OCI-M2 (cell line): ENCODE measurements at regions not wholly inside any gene's neighbourhood (a gene's known extent, or its start where the extent isn't known, plus 50 kb on each side); places are given as distances from the start of the nearest gene placed in this dataset.
"Not testable (repeated sequence)": the region's sequence is repeated elsewhere in the genome, so short reads cannot be mapped to it uniquely, and the experiment has no call there.

Experiments
- DNase-seq: peaks from one replicate; lab custom pipeline; 2025; ENCODE audit not compliant: unreplicated experiment; lab: John Stamatoyannopoulos, UW

DNA sequence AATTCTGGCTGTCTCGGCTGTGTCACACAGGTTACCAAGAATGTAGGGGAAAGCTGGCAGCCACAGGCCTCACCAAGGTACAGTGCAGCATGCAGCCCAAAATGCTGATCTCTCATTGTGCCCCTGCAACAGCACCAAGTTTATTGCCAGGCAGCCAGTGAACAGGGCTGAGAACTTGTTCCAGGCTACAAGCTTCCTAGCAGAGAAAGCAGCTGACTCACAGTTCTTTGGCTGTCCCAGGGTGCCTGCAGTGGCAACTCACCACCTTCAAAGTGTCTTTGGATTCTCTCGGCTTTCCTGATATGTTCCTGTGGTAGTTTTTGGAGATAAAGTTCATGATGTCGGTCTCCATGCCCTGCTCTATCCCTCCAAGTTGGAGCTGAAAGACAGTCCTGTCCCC is 719.1 kb upstream of the ANO3 start:
- DNase-seq: no peak

DNA sequence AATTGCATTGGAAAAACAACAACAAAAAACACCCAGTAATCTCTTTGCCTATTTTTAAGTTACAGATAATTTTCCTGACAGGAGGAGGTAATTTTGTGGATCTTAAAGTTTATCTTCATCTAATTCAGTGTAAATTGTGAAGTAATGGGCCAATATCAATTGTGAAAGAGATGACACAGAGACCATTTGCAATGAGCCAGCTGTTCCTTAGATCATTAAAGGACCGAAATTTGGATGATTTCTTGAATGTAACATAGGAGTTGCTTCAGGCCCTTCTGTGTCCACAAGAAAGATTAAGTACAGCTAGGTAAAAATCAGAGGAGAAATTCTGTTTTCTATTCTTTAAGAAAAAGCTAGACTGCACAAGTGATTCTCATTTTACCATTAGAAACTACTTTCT is 718.5 kb upstream of the ANO3 start:
- DNase-seq: no peak

DNA sequence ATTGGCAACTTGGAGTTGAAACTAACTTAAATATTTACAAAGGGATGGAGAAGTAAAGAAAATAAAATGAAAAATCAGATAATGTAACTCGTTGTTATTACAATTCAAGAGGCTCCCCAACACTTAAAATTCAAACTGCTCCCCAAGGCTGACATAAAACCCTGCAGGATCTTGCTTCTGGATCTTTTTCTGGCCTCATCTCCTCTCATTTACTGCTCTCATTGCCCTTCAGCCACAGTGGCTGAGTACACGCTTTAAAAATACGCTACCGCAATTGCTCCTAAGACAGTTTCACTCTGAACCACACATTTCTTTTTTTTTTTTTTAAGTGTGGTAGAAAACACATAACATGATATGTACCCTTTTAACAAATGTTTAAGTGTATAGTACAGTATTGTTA is 718.1 kb upstream of the ANO3 start:
- DNase-seq: no peak

DNA sequence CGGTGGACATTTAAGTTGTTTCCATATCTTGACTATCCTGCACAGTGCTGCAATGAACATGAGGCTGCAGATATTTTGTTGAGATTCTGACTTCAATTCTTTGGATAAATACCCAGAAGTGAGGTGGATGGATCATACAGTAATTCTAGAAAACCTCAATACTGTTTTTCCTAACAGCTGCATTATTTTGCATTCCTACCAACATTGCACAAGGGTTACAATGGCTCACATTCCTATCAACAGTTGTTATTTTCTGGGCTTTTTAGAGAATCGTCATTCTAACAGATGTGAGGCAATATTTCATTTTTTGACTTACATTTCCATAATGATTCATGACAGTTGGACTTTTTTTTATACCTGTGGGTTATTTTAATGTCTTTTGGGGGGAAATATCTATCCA is 716.9 kb upstream of the ANO3 start:
- no peak for DNase-seq

DNA sequence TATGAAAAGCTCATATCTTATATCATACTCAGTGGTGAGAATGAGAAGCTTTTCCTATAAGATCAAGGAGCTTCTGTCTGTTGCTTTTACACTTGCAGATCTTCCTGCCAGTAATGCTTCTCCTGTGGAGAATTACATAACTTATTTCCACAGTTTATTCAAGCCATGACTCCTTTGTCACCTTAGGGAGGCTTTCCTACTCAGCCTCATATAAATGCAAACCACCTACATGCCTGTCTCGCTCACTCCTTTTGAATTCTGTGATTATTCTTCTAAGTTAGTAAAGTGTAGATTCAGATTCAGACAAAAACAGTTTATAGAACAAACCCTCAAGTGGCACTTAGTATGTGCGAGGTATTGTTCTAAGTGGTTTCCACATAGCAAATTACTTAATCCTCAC is 716.1 kb upstream of the ANO3 start:
- DNase-seq: no peak

DNA sequence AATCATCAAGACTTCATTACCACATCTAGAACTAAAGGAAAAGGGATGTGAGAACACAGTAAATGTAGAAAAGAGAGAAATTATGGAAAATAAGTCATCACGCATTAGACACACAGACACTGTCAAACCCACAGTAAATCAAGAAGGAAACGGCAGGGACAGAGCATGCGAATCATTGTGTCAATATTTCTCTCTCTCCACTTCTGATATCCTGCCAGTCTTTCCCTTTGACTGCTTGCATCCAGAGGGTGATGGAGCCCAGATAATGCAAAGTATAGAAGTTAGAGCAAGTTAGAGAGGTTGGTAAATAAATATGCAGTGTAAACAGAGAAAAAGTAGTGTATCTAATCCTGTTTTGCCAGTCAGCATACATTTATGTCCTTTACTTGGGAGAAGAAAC is 706.8 kb upstream of the ANO3 start:
- DNase-seq: no peak

DNA sequence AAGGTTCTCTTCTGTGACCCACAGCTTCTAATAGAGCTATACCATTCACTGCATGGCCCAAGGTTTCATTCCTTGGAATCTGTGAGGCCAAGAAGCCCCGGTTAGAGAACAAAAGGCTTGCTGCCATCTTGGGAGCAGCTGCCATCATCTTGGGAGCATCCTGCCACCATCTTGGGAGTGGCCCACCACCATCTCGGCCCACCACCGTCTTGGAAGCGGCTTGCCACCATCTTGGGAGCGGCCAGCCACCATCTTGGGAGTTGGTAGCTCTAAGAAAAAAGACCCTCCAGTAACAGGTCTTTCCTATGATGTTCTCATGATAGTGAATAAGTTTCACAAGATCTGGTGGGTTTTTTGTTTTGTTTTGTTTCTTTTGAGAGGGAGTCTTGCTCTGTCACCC is 703.9 kb upstream of the ANO3 start:
- DNase-seq: no peak

DNA sequence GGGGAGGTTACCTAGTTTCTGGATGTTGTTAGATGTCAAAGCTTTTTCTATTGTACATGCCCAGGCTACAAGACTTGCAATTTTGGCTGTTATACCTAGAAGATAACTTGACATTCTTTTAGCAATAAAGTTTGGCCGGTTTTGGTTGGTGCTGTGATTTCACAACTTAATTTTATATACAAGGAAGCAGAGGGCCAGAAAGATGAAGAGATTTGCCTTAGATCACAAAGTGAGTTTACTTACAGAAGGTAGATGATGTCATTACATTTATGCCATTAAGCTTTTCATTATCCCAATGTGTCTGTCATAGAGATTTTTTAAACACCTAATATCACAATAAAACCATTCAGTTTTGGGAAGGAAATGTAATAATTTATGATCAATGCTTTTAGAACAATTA is 698.7 kb upstream of the ANO3 start:
- DNase-seq: no peak

DNA sequence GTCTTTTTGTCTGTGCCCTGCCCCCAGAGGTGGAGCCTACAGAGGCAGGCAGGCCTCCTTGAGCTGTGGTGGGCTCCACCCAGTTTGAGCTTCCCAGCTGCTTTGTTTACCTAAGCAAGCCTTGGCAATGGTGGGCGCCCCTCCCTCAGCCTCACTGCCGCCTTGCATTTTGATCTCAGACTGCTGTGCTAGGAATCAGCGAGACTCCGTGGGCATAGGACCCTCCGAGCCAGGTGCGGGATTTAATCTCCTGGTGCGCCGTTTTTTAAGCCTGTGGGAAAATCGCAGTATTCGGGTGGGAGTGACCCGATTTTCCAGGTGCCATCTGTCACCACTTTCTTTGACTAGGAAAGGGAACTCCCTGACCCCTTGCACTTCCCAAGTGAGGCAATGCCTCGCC is 682.7 kb upstream of the ANO3 start:
- DNase-seq: not testable (repeated sequence)

DNA sequence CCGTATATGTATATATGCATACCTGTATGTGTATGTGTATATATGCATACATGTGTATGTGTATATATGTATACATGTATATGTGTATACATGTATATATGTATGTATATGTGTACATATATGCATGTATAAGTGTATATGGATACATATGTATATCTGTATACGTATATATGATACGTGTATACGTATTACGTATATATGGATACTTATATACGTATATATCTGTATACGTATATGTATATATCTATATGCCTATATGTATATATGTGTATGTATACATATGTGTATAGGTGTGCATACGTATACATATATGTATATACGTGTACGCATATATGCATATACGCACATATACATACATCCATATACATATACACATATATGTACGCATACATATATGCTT is 681.6 kb upstream of the ANO3 start:
- DNase-seq: no peak

DNA sequence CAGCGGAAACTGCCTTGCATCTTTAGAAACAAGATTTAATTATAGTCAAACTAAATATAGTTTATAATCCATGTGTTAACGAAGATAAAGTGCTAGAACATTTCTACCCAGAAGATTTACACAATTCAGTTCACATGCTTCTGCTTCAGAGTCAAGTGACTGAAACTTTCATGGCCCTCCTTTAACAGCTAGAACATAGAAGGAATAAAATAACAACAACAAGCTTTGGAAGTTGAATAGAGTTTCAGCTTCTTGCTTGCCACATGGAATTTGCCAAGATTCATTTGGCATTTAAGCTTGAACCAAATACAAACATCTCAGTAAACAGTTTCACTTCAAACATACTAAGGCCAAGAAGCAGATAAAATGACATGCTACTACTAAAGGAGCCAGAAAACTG is 676.3 kb upstream of the ANO3 start:
- no peak for DNase-seq

DNA sequence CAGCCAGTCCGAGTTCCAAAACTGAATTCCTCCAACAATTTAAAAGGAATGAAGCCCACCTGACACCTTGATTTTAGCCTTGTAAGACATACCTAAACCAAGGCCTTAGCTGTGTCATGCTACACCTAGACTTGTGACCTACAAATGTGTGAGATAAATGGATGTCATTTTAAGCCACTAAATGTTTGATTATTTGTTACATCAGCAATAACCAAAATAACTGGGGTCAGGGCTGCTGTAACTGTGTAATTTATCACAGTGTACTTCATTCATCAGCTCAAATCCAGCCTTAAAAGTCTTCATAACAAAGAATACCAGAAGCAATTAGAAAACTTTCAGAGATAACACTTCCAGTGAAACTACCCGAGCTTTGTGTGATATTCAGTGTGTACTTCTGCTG is 673.0 kb upstream of the ANO3 start:
- DNase-seq: no peak

DNA sequence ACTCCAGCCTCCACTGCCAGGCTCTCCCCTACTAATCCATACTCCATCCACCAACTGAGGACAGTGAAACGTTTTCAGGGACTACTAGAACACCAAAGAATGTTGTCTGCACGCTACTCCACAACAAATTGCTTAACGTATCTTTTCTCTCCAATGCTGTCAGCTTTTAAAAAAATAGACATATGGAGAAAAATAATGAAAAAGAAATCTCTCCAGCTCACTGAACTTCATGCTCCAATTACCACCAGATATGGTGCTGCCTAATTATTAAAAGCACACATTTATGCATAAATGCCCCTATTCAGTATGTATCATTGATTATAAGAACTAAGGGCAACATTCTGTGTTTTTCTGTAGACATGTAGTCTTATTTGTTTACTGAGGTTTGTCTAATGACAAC is 672.2 kb upstream of the ANO3 start:
- no peak for DNase-seq

DNA sequence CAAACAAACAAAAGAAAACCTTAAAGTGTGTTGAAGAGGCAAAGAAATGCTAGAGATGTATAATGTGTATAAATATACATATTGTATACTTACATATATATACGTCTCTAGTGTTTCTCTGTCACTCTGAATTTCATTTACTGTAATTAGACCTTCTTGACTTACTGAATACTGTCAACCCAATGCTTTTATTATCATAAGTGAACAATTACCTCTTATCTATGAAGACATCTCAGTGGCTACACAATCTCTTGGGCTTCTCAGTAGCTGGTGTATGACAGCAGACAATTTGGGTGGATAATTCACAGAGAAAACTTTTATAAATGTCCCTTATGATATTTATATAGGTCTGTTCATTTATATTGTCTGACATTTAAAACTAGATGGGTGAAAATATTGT is 664.1 kb upstream of the ANO3 start:
- DNase-seq: no peak

DNA sequence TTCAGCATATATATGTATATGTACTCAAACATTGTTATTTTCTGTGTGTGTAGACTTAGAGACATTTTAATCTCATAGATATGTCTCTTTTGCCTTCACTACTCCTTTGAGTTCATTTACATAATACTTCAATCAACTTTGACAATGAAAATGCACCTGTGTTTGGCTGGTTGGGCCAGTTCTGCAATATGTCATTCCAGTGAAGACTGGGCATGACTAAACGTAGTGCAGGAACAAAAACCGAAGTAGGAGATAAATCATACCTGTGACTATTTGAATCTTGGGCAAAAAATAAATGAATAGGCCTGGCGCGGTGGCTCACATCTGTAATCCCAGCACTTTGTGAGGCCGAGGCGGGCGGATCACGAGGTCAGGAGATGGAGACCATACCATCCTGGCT is 640.0 kb upstream of the ANO3 start:
- no peak for DNase-seq

DNA sequence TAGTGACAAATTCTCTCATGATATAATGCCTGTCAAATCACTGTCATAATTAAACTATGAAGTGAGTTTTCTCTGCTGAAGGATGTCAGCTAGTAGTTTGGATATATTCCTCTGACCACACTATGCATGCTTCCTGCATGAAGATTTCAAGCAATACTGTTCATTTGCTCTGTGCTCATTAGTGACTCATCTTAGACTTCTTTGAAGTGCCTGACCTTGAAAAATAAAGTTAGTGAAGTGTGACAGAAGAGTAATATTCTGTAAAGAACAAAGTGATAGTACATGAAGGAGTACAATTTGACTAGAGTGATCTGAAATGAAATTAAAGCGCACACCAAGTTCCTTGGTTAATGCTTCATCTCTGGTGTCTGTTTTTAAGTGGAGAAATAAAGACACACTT is 629.5 kb upstream of the ANO3 start:
- no peak for DNase-seq

DNA sequence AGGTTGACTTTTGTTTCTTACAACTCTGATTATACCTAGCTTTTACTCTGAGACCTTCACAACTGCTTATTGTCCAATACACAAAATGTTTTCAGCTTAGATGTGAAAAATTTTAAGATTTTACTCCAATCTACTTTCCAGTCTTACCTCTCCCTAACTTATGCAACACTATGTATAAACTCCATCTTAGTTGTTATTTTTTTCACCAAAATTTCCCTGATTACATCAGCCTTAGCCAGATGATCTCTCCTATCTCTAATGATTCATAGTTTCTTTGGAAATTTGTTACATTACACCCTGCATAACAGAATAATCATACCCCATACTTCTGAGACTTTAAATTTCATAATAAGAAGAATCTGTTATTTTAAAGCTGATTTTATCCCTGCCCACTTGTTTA is 621.0 kb upstream of the ANO3 start:
- DNase-seq: no peak

DNA sequence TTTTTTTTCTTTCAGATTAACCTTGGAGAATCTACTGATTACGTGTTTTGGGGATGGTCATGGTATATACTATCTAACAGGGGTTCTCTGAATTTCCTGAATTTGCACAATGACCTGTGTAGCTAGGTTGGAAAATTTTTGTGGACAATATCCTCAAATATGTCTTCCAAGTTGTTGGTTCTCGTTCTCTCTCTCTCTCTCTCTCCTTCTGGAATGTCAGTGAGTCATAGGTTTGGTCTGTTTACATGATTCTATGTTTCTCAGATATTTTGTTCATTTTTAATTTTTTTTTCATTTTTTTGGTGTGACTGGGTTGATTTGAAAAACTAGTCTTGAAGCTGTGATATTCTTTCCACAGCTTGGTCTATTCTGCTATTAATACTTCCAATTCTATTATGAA is 604.0 kb upstream of the ANO3 start:
- DNase-seq: no peak

DNA sequence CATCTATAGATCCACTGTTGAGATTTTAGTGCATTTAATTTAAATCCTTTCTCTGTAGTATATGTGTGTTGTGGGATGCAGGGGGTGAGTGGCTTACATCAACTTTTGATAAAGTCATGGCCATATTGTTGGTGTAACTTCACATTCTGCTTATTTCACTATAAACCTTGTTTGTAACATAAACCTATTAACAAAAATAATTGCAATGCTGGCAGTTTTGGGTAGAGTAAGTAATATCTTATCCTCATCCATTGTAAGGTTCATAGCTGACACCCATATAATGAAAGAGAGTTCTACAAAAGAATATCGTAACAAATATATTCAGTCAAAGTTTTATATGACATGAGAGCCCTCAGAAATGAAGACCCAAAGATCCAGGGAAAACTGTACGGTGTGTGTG is 601.7 kb upstream of the ANO3 start:
- no peak for DNase-seq

DNA sequence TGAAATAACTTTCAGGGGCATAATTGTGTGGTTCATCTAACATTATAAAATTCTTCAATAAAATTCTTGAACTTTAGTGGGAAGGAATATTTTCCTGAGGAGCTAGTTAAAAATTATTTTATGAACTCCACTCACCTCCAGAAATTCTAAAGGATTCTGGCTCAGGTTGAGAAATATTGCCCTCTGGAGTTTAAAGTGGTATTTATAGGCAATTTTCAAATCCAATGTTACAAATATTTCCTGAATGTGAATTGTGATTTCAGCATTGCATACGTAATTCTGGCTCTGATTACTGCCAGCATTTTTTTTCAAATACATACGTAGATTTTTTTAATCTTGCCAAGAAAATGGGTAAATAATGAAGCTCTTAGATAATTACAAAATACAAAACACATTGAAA is 598.2 kb upstream of the ANO3 start:
- DNase-seq: no peak

DNA sequence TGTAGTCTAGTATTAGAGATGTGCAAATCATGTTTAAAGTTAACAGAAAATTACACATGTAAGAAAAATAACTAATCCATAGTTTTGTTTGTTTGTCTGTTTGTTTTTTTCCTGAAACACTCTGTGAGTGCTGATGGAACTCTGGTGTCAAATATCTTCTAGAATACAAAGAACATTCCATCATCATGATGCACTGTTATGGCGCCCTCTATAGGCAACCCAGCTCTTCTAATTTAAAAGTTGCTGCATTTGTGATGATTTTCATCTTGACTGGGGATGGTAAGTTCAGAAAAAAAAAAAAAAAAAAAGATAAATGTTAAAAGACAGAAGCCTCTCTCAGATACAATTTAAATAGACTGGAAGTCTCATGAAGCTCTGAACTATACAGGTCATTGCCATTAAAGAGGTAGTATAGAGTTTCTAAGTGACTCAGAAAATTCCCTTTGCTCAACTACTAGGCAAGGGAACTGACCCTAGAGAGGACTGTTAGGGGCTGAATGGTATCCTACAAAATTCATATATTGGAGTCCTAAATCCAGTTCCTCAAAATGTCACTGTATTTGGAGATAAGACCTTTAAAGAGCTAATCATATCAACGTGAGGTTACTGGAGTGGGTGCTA is 597.2 kb upstream of the ANO3 start:
- DNase-seq: no peak

DNA sequence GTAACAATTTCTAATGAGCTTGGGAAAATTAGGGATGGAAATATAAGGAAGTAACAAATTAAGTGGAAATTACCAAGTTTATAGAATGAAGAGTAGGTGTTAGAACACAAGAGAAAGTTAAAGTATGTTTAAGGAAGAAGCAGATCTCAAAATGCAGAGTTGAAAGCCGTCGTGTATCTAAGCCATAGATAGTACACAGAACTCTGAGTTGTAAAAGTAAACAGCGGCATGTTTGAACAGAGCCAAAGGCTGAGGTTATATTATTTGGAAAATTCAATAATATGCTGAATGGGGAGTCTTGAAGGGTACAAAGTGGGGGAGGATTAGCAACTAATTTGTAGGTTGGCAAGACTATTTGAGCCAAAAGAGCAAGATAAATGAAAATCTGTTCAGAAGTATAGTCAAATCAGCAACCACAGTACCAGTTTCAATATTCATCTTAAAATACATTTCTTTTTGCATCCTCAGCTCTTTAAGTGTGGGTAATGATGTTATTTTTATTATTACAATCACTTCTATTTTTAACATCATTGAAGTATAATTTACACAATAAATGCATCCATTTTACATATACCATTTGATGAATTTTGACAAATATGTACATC is 594.8 kb upstream of the ANO3 start:
- DNase-seq: no peak

DNA sequence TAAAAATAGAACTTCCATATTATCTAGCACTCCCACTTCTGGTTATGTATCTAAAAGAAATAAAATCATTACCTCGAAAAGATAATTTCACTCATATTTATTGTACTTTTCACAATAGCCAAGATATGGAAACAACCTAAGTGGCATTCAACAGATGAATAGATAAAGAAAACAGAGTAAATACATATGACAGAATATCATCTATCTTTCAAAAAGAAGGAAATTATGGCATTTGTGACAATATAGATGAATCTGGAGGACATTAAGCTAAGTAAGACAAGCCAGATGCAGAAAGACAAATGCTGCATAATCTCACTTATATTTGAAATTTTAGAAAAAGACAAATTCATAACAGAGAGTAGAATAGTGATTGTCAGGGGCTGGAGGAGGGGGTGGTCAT is 590.0 kb upstream of the ANO3 start:
- DNase-seq: no peak

DNA sequence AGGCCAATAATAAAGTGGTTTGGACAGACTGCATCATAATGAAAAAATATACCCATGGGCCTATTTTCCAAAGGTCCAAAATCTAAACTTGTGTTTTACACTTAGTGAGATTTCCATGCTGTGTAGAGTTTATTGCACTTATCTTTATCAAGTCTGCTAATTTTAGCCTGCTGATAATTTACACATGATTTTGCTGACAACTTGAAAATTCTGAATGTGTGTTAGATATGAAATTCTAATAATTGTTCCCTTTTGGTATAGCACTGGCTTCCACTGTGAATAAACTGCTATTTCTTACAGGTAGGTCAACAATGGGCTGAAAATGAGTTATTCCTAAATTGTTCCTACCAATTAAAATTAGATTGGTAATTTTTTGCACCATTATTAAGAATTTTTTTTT is 589.1 kb upstream of the ANO3 start:
- no peak for DNase-seq
